Common myeloid progenitor, CD34-positive (primary cell): ENCODE measurements at regions not wholly inside any gene's neighbourhood (a gene's known extent, or its start where the extent isn't known, plus 50 kb on each side); places are given as distances from the start of the nearest gene placed in this dataset.

ENCODE experiments used
- CTCF ChIA-PET: fragments of 350-600 bp; sonication (Branson Sonifier 250); formaldehyde crosslinking; loops from one replicate; lab custom pipeline; 2021; ENCODE audit warnings: antibody characterized with exemption; lab: Charles Lee
- POLR2A ChIA-PET: fragments of 350-600 bp; sonication (Branson Sonifier 250); formaldehyde crosslinking; loops from one replicate; lab custom pipeline; 2021; ENCODE audit warnings: antibody characterized with exemption; lab: Charles Lee
- DNase-seq, 3 donors: peaks; one replicate each; pipeline versions ENCODE4 v3.0.0 to v3.0.0-alpha.2; 2013
- H3K27ac ChIP-seq, 2 experiments: 1 replicate in 1 of 2; 2 replicates in 1 of 2; pipeline ENCODE4 v1.7.0; 2013; ENCODE audit warnings: inconsistent platforms in 2 of 2, low read length in 2 of 2, mild to moderate bottlenecking in 2 of 2, low read depth in 1 of 2, moderate library complexity in 1 of 2; ENCODE audit not compliant: severe bottlenecking in 2 of 2, insufficient read depth in 1 of 2, poor library complexity in 1 of 2
- H3K27me3 ChIP-seq, 5 experiments: replicated peaks in 2 of 5; 1 replicate in 3 of 5; 2 replicates in 2 of 5; pipeline versions ENCODE4 v1.6.1 to v1.7.0; 2013; ENCODE audit warnings: low read length in 4 of 5, mild to moderate bottlenecking in 2 of 5, moderate library complexity in 2 of 5, inconsistent platforms in 1 of 5; ENCODE audit not compliant: insufficient read depth in 5 of 5, control insufficient read depth in 4 of 5
- H3K36me3 ChIP-seq, 4 experiments: 1 replicate in 2 of 4; 2 replicates in 2 of 4; pipeline versions ENCODE4 v1.6.1 to v1.7.0; 2013; ENCODE audit warnings: low read length in 3 of 4, control low read depth in 1 of 4, mild to moderate bottlenecking in 1 of 4; ENCODE audit not compliant: control insufficient read depth in 4 of 4, insufficient read depth in 4 of 4
- H3K4me1 ChIP-seq, 4 experiments: 1 replicate in 3 of 4; 2 replicates in 1 of 4; pipeline versions ENCODE4 v1.6.1 to v1.7.1; 2013; ENCODE audit warnings: low read length in 3 of 4, mild to moderate bottlenecking in 3 of 4, control low read depth in 1 of 4, inconsistent platforms in 1 of 4, moderate library complexity in 1 of 4; ENCODE audit not compliant: control insufficient read depth in 4 of 4, insufficient read depth in 4 of 4; ENCODE audit errors: control extremely low read depth in 1 of 4
- H3K4me3 ChIP-seq, 7 experiments: 1 replicate in 4 of 7; 2 replicates in 3 of 7; pipeline versions ENCODE4 v1.5.1 to v1.7.0; 2013; ENCODE audit warnings: mild to moderate bottlenecking in 7 of 7, low read length in 6 of 7, moderate library complexity in 6 of 7, inconsistent platforms in 2 of 7, low read depth in 2 of 7, control low read depth in 1 of 7; ENCODE audit not compliant: insufficient read depth in 4 of 7, control insufficient read depth in 1 of 7; ENCODE audit errors: extremely low read depth in 1 of 7
- H3K9me3 ChIP-seq, 5 experiments: 1 replicate in 4 of 5; 2 replicates in 1 of 5; pipeline versions ENCODE4 v1.6.1 to v1.7.1; 2013; ENCODE audit warnings: low read length in 4 of 5, mild to moderate bottlenecking in 2 of 5, inconsistent platforms in 1 of 5, low read depth in 1 of 5, moderate library complexity in 1 of 5; ENCODE audit not compliant: control insufficient read depth in 4 of 5, insufficient read depth in 2 of 5; ENCODE audit errors: control extremely low read depth in 1 of 5
- WGBS: methylation state at CpG from one replicate; pipeline ENCODE4 v1.1.5; 2013; ENCODE audit not compliant: insufficient coverage; 5-methylcytosine and 5-hydroxymethylcytosine counted together

GRCh38 chr5:71937921-71938698 lies 169.2 kb upstream of the MAP1B start:
- ChIA-PET CTCF (no interaction called here), POLR2A (no interaction called here)
- no peak for DNase-seq
- no peaks in the 10 kb centered on the region for H3K4me1 ChIP-seq
- WGBS = 94% methylated on average over 11 of the region's 11 CpGs
- no peaks in the 10 kb centered on the region for H3K36me3 ChIP-seq
- no peak overlapping the region for H3K27ac ChIP-seq
- H3K4me3 ChIP-seq = no peak overlapping the region
- H3K9me3 ChIP-seq = peaks cover 0 to 2% (median 0%) of the 10 kb centered on the region in 5 experiments
- H3K27me3 ChIP-seq = peaks cover 0 to 7% (median 2%) of the 10 kb centered on the region in 5 experiments

DNA sequence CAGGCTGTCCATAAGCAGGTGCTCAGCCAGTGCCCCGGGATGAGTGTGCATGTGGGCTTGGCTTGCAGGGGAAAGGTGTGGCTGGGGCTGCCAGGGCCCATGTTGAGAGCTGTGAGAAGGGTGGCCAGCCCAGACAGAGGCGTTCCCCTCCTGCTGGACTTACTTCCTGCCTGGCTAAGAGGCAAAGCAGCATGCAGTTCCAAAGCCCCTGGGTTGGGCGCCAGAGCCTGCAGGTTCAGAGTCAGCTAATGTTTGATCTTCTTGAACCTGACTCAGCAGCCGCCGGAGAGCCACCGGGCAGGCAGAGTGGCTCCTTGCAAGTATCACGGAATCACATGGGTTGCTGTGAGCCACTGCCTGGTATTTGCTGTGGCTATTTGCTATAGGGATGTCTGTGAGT lies 168.4 kb upstream of the MAP1B start:
- Histone ChIP-seq H3K36me3 (no peaks in the 10 kb centered on the region), H3K27me3 (peaks cover 0 to 7% (median 3%) of the 10 kb centered on the region in 5 experiments), H3K9me3 (peaks cover 0 to 2% (median 0%) of the 10 kb centered on the region in 5 experiments), H3K27ac (no peak overlapping the region), H3K4me1 (no peaks in the 10 kb centered on the region), H3K4me3 (no peak overlapping the region)
- no peak for DNase-seq
- 88% methylated on average over 4 of the region's 7 CpGs for WGBS
- CTCF ChIA-PET = no interaction called here
- POLR2A ChIA-PET = no interaction called here

GRCh38 chr5:71939452-71940230 lies 167.6 kb upstream of the MAP1B start:
- ChIA-PET CTCF (no interaction called here), POLR2A (no interaction called here)
- H3K9me3 ChIP-seq = peaks cover 0 to 2% (median 0%) of the 10 kb centered on the region in 5 experiments
- H3K27me3 ChIP-seq = peaks cover 0 to 7% (median 5%) of the 10 kb centered on the region in 5 experiments
- H3K4me1 ChIP-seq = no peaks in the 10 kb centered on the region
- H3K36me3 ChIP-seq = no peaks in the 10 kb centered on the region
- no peak overlapping the region for H3K27ac ChIP-seq
- 76% methylated on average over 7 of the region's 8 CpGs for WGBS
- no peak for DNase-seq
- H3K4me3 ChIP-seq = no peak overlapping the region

GRCh38 chr5:71943874-71944273 lies 163.4 kb upstream of the MAP1B start:
- POLR2A ChIA-PET = no interaction called here
- 64% methylated on average over 8 of the region's 8 CpGs for WGBS

DNA sequence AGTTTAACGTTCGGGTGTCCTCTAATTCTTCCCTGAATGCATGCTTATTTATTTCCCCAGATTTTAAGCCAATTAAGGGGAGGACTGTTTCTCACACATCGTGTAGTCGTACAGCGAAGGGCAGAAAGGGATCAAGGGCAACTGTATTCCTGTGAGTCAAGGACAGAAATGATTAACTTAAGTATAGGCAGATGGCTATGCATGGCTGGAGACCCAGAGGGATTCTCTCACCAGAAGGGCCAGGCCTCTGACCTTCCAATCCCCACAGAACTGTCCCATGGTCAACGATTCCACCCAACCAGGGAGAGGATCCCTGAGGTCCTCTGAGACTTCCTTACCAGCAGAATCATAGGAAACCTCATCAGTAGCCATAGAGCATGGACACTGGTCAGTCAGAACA lies 161.8 kb upstream of the MAP1B start:
- WGBS = 100% methylated on average over 6 of the region's 6 CpGs
- H3K4me3 ChIP-seq = no peak overlapping the region
- DNase-seq = no peak

More at GRCh38 chr5:71943874-71944273, 163.4 kb upstream of the MAP1B start:
- Histone ChIP-seq H3K4me1 (no peaks in the 10 kb centered on the region), H3K4me3 (no peak overlapping the region), H3K36me3 (no peaks in the 10 kb centered on the region), H3K27ac (no peak overlapping the region), H3K27me3 (peaks cover 0 to 7% (median 2%) of the 10 kb centered on the region in 5 experiments), H3K9me3 (peaks cover 0 to 15% (median 8%) of the 10 kb centered on the region in 5 experiments)
- CTCF ChIA-PET = no interaction called here
- DNase-seq = no peak

DNA sequence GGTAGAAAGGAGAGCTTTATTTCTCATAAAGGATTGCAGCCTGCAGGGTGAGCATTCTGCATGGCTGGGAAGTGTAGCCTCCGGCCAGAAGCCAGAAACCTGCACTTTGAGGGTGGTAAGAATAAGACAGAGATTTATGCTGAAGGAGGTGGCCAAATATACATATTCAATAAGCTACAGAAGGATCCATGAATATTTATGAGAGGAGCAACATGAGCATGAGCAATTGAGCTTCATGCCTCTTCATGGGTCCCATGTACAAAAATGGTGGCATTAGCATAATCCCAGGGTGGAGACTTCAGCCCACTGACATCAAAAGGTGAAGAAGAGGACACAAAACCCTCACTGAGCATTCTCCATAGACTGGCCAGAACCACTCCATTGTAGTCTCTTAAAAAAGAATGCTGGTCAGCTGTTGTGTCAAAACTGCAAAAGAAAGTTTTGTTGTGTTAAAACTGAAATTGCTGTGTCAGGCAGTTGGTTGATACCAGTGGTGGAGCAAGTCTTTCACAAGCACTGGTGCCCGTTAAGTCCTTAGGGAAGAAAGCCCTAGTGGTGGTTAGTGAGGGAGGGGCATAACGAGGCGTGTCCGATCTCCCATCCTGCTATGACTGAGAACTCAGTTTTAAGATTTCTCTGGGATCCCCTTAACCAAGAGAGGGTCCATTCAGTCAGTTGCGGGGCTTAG lies 160.8 kb upstream of the MAP1B start:
- H3K4me1 ChIP-seq = no peaks in the 10 kb centered on the region
- WGBS = 100% methylated on average over 2 of the region's 6 CpGs
- H3K27me3 ChIP-seq = peaks cover 0 to 2% (median 0%) of the 10 kb centered on the region in 5 experiments
- peaks cover 0 to 20% (median 8%) of the 10 kb centered on the region in 5 experiments for H3K9me3 ChIP-seq
- no peak for DNase-seq
- no peak overlapping the region for H3K4me3 ChIP-seq
- ChIA-PET POLR2A (no interaction called here), CTCF (no interaction called here)
- H3K27ac ChIP-seq = no peak overlapping the region
- H3K36me3 ChIP-seq = no peaks in the 10 kb centered on the region

More for the DNA sequence above, 161.8 kb upstream of the MAP1B start:
- peaks cover 0 to 20% (median 8%) of the 10 kb centered on the region in 5 experiments for H3K9me3 ChIP-seq
- ChIA-PET CTCF (no interaction called here), POLR2A (no interaction called here)
- no peaks in the 10 kb centered on the region for H3K36me3 ChIP-seq
- peaks cover 0 to 2% (median 0%) of the 10 kb centered on the region in 5 experiments for H3K27me3 ChIP-seq
- no peaks in the 10 kb centered on the region for H3K4me1 ChIP-seq
- H3K27ac ChIP-seq = no peak overlapping the region
